ENCODE measurements at regions not wholly inside any gene's neighbourhood (a gene's known extent, or its start where the extent isn't known, plus 50 kb on each side); places are given as distances from the start of the nearest gene placed in this dataset.
"Not testable (repeated sequence)": the region's sequence is repeated elsewhere in the genome, so short reads cannot be mapped to it uniquely, and the experiment has no call there.

GRCh38 chr10:53052521-53053164, 280.1 kb upstream of the MBL2 start:
- Histone ChIP-seq H3K4me3 (ENCODE audit: low read length) (no peak overlapping the region), H3F3A (ENCODE audit: insufficient read depth, low read length, poor library complexity, severe bottlenecking) (no peaks in the 10 kb centered on the region), H3K27ac (ENCODE audit: low read length) (no peak overlapping the region), H3K4me2 (ENCODE audit: low read length) (no peak overlapping the region), H3K27me3 (ENCODE audit: insufficient read depth, low read depth, low read length) (no peaks in the 10 kb centered on the region), H3K36me3 (ENCODE audit: insufficient read depth, low read length) (no peaks in the 10 kb centered on the region), H3K9ac (ENCODE audit: low read length) (no peak overlapping the region), H3K79me2 (replicated peaks; ENCODE audit: insufficient read depth, low read length) (no peaks in the 10 kb centered on the region), H3K9me3 (ENCODE audit: low read length) (no peaks in the 10 kb centered on the region), H4K20me1 (ENCODE audit: insufficient read depth) (no peaks in the 10 kb centered on the region), H3K9me2 (ENCODE audit: insufficient read depth, low read length) (no peaks in the 10 kb centered on the region), H2AFZ (ENCODE audit: low read depth, low read length) (no peak overlapping the region)
- TF ChIP-seq REST (IDR thresholded peaks at IDR 0.05; ENCODE audit: borderline replicate concordance) (no peak), SMC3 (conservative IDR thresholded peaks at IDR 0.05; ENCODE audit: poor library complexity) (no peak), RAD21 (conservative IDR thresholded peaks at IDR 0.05) (no peak), EP300 (conservative IDR thresholded peaks at IDR 0.05; ENCODE audit: poor library complexity, severe bottlenecking) (no peak), TAF1 (IDR thresholded peaks at IDR 0.05; ENCODE audit: low read depth) (no peak), POLR2AphosphoS5 (IDR thresholded peaks at IDR 0.05) (no peak), EZH2 (IDR thresholded peaks at IDR 0.05; ENCODE audit: borderline replicate concordance, insufficient read depth, low read length, poor library complexity, severe bottlenecking) (no peak), CTCF (IDR thresholded peaks at IDR 0.05; ENCODE audit: poor library complexity, severe bottlenecking) (no peak), MXI1 (conservative IDR thresholded peaks at IDR 0.05; ENCODE audit: poor library complexity, severe bottlenecking) (no peak)

GRCh38 chr10:53045315-53045714, 272.7 kb upstream of the MBL2 start:
- no peak for TF ChIP-seq SMC3 (conservative IDR thresholded peaks at IDR 0.05; ENCODE audit: poor library complexity)
- TF ChIP-seq REST (IDR thresholded peaks at IDR 0.05; ENCODE audit: borderline replicate concordance): no peak
- no peak for TF ChIP-seq TAF1 (IDR thresholded peaks at IDR 0.05; ENCODE audit: low read depth)
- TF ChIP-seq RAD21 (conservative IDR thresholded peaks at IDR 0.05): no peak
- TF ChIP-seq CTCF (IDR thresholded peaks at IDR 0.05; ENCODE audit: poor library complexity, severe bottlenecking): no peak
- no peak for TF ChIP-seq POLR2AphosphoS5 (IDR thresholded peaks at IDR 0.05)
- no peak for TF ChIP-seq EP300 (conservative IDR thresholded peaks at IDR 0.05; ENCODE audit: poor library complexity, severe bottlenecking)
- TF ChIP-seq MXI1 (conservative IDR thresholded peaks at IDR 0.05; ENCODE audit: poor library complexity, severe bottlenecking): no peak

GRCh38 chr10:53035823-53036222, 263.2 kb upstream of the MBL2 start:
- not testable (repeated sequence) for H3K9me3 ChIP-seq (ENCODE audit: low read length); H3F3A ChIP-seq (ENCODE audit: insufficient read depth, low read length, poor library complexity, severe bottlenecking); H3K27ac ChIP-seq (ENCODE audit: low read length); H3K9me2 ChIP-seq (ENCODE audit: insufficient read depth, low read length); H4K20me1 ChIP-seq (ENCODE audit: insufficient read depth); H3K4me3 ChIP-seq (ENCODE audit: low read length); H3K4me2 ChIP-seq (ENCODE audit: low read length); H3K79me2 ChIP-seq (replicated peaks; ENCODE audit: insufficient read depth, low read length); H3K27me3 ChIP-seq (ENCODE audit: insufficient read depth, low read depth, low read length); H3K9ac ChIP-seq (ENCODE audit: low read length); H2AFZ ChIP-seq (ENCODE audit: low read depth, low read length); H3K36me3 ChIP-seq (ENCODE audit: insufficient read depth, low read length)

More at GRCh38 chr10:53045315-53045714, 272.7 kb upstream of the MBL2 start:
- H3K4me3 ChIP-seq (ENCODE audit: low read length): no peak overlapping the region
- H3K79me2 ChIP-seq (replicated peaks; ENCODE audit: insufficient read depth, low read length): no peaks in the 10 kb centered on the region
- H4K20me1 ChIP-seq (ENCODE audit: insufficient read depth): no peaks in the 10 kb centered on the region
- H2AFZ ChIP-seq (ENCODE audit: low read depth, low read length): no peak overlapping the region
- H3K36me3 ChIP-seq (ENCODE audit: insufficient read depth, low read length): no peaks in the 10 kb centered on the region
- no peak overlapping the region for H3K4me2 ChIP-seq (ENCODE audit: low read length)
- no peaks in the 10 kb centered on the region for H3K27me3 ChIP-seq (ENCODE audit: insufficient read depth, low read depth, low read length)
- no peak overlapping the region for H3K27ac ChIP-seq (ENCODE audit: low read length)
- H3K9ac ChIP-seq (ENCODE audit: low read length): no peak overlapping the region
- no peaks in the 10 kb centered on the region for H3F3A ChIP-seq (ENCODE audit: insufficient read depth, low read length, poor library complexity, severe bottlenecking)
- H3K9me2 ChIP-seq (ENCODE audit: insufficient read depth, low read length): no peaks in the 10 kb centered on the region
- H3K9me3 ChIP-seq (ENCODE audit: low read length): no peaks in the 10 kb centered on the region
